NB4 (cell line): ENCODE measurements at regions not wholly inside any gene's neighbourhood (a gene's known extent, or its start where the extent isn't known, plus 50 kb on each side); places are given as distances from the start of the nearest gene placed in this dataset.

Experiments used
- CTCF ChIP-seq: IDR thresholded peaks from one replicate; pipeline ENCODE4 v1.5.1; 2012; ENCODE audit warnings: low read depth, low read length
- MAX ChIP-seq: IDR thresholded peaks from 2 replicates; pipeline ENCODE4 v1.6.1; 2011; ENCODE audit warnings: low read depth, low read length
- MYC ChIP-seq: IDR thresholded peaks from 2 replicates; pipeline ENCODE4 v1.6.1; 2011; ENCODE audit warnings: low read depth, low read length
- POLR2A ChIP-seq: IDR thresholded peaks from 2 replicates; pipeline ENCODE4 v1.6.1; 2011; ENCODE audit warnings: mild to moderate bottlenecking; ENCODE audit not compliant: insufficient read length; ENCODE audit errors: extremely low read depth

DNA sequence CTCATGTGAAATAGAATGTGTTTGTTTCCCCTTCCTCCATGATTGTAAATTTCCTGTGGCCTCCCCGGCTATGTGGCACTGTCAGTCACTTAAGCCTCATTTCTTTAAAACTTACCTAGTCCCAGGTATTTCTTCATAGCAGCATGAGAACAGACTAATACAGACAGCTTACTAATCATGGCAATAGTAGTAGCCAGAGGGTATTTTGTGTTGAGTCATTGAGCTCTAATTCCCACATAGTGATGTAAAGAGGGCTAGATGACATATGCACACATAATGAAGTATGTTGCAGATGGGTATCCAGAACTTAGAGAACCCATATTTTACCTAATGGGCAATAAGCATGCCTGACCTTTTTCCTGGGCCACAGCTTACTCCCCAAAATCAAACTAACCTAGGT, 1197.2 kb downstream of the PCDH7 start:
- TF ChIP-seq MAX = no peak
- no peak for TF ChIP-seq POLR2A
- no peak for TF ChIP-seq CTCF
- no peak for TF ChIP-seq MYC
